IMR-90 (cell line): ENCODE measurements at regions not wholly inside any gene's neighbourhood (a gene's known extent, or its start where the extent isn't known, plus 50 kb on each side); places are given as distances from the start of the nearest gene placed in this dataset.
A peak's percentile ranks its signal among the peaks of the same experiment; 100 is the strongest.

ENCODE experiments used
- ATAC-seq: fragments of 200-7000 bp; cut with Tn5 transposase; 2 replicates; pipeline ENCODE4 v1.9.1; 2020; ENCODE audit warnings: low read depth, mild to moderate bottlenecking, moderate library complexity
- BruUV-seq: library from RNA; stranded (reverse); fragments of 400-500 nt; replicated peaks from 2 replicates; lab custom pipeline; 2021; lab: Mats Ljungman, UMichigan
- CTCF ChIA-PET: fragments of 300-600 bp; formaldehyde crosslinking; extraction: SDS; loops from one replicate; lab custom pipeline; 2021; ENCODE audit warnings: antibody characterized with exemption; lab: Yijun Ruan, JAX
- POLR2A ChIA-PET: fragments of 300-600 bp; sonication (Branson Sonifier 250); formaldehyde crosslinking; loops from one replicate; lab custom pipeline; 2022; ENCODE audit warnings: antibody characterized with exemption; ENCODE audit not compliant: unreplicated experiment; lab: Charles Lee
- DNase-seq: peaks from one replicate; pipeline ENCODE4 v3.0.0; 2013
- H2AFZ ChIP-seq: replicated peaks from 2 replicates; pipeline ENCODE3; 2013; ENCODE audit warnings: low read length, mild to moderate bottlenecking; ENCODE audit not compliant: poor library complexity
- H2AK5ac ChIP-seq: 2 replicates; pipeline ENCODE4 v1.6.1; 2013; ENCODE audit warnings: low read depth, low read length, inconsistent platforms
- H2AK9ac ChIP-seq: replicated peaks from 2 replicates; pipeline ENCODE3; 2013; ENCODE audit warnings: mild to moderate bottlenecking, low read depth, low read length, moderate library complexity; ENCODE audit not compliant: poor library complexity
- H2BK120ac ChIP-seq: 2 replicates; pipeline ENCODE4 v1.6.1; 2013; ENCODE audit warnings: low read depth, low read length, inconsistent platforms
- H2BK15ac ChIP-seq: 3 replicates; pipeline ENCODE4 v1.6.1; 2013; ENCODE audit warnings: low read depth, low read length, inconsistent platforms
- H2BK20ac ChIP-seq: 2 replicates; pipeline ENCODE4 v1.6.1; 2013; ENCODE audit warnings: low read depth, mild to moderate bottlenecking, inconsistent platforms, low read length, moderate library complexity
- H2BK5ac ChIP-seq: 2 replicates; pipeline ENCODE4 v1.6.1; 2013; ENCODE audit warnings: mild to moderate bottlenecking, low read depth, low read length, inconsistent platforms; ENCODE audit not compliant: poor library complexity, severe bottlenecking
- H3K14ac ChIP-seq: replicated peaks from 2 replicates; pipeline ENCODE4 v1.6.1; 2013; ENCODE audit warnings: low read depth, low read length, inconsistent platforms
- H3K18ac ChIP-seq: 2 replicates; pipeline ENCODE4 v1.6.1; 2013; ENCODE audit warnings: low read depth, low read length, control low read depth
- H3K23ac ChIP-seq: 2 replicates; pipeline ENCODE4 v1.6.1; 2013; ENCODE audit warnings: low read depth, low read length, inconsistent platforms
- H3K27ac ChIP-seq: 2 replicates; pipeline ENCODE4 v1.5.1; 2013; ENCODE audit warnings: mild to moderate bottlenecking, control low read depth, low read length; ENCODE audit not compliant: insufficient read depth
- H3K27me3 ChIP-seq: 2 replicates; pipeline ENCODE4 v1.6.1; 2013; ENCODE audit warnings: low read length; ENCODE audit not compliant: control insufficient read depth, insufficient read depth
- H3K36me3 ChIP-seq: 2 replicates; pipeline ENCODE4 v1.6.1; 2013; ENCODE audit warnings: low read length, mixed read lengths; ENCODE audit not compliant: control insufficient read depth, insufficient read depth
- H3K4ac ChIP-seq: 2 replicates; pipeline ENCODE4 v1.6.1; 2013; ENCODE audit warnings: low read depth, low read length, inconsistent platforms
- H3K4me1 ChIP-seq: 2 replicates; pipeline ENCODE4 v1.6.1; 2013; ENCODE audit warnings: low read length, mixed read lengths; ENCODE audit not compliant: control insufficient read depth, insufficient read depth
- H3K4me2 ChIP-seq: 2 replicates; pipeline ENCODE4 v1.6.1; 2013; ENCODE audit warnings: low read depth, mild to moderate bottlenecking, control low read depth, low read length, moderate library complexity
- H3K4me3 ChIP-seq: 2 replicates; pipeline ENCODE4 v1.5.1; 2013; ENCODE audit warnings: low read depth, mild to moderate bottlenecking, control low read depth, low read length, moderate library complexity; ENCODE audit not compliant: insufficient read depth
- H3K56ac ChIP-seq: 2 replicates; pipeline ENCODE4 v1.6.1; 2013; ENCODE audit warnings: low read length, inconsistent platforms; ENCODE audit not compliant: insufficient read depth; ENCODE audit errors: extremely low read depth
- H3K79me1 ChIP-seq, 2 experiments: 2 replicates each; pipeline ENCODE4 v1.6.1; 2013; ENCODE audit warnings: low read length in 2 of 2, inconsistent platforms in 1 of 2, low read depth in 1 of 2
- H3K9ac ChIP-seq: 2 replicates; pipeline ENCODE4 v1.6.1; 2013; ENCODE audit warnings: low read depth, low read length, control low read depth
- H3K9me1 ChIP-seq: 2 replicates; pipeline ENCODE4 v1.6.1; 2013; ENCODE audit warnings: low read length, inconsistent platforms; ENCODE audit not compliant: insufficient read depth
- H3K9me3 ChIP-seq: 2 replicates; pipeline ENCODE4 v1.6.1; 2013; ENCODE audit warnings: low read length; ENCODE audit not compliant: control insufficient read depth, insufficient read depth
- H4K20me1 ChIP-seq: 2 replicates; pipeline ENCODE4 v1.6.1; 2013; ENCODE audit warnings: low read length, inconsistent platforms; ENCODE audit not compliant: insufficient read depth
- H4K5ac ChIP-seq: 2 replicates; pipeline ENCODE4 v1.6.1; 2013; ENCODE audit warnings: mild to moderate bottlenecking, low read depth, low read length, control low read depth
- H4K8ac ChIP-seq, 2 experiments: 2 replicates each; pipeline ENCODE4 v1.6.1; 2013; ENCODE audit warnings: low read depth in 2 of 2, low read length in 2 of 2, control low read depth in 1 of 2, inconsistent platforms in 1 of 2
- H4K91ac ChIP-seq: 2 replicates; pipeline ENCODE4 v1.6.1; 2013; ENCODE audit warnings: low read depth, low read length, inconsistent platforms; ENCODE audit not compliant: insufficient read depth
- BHLHE40 ChIP-seq: fragments of 150-350 bp; IDR thresholded peaks from 2 replicates; pipeline ENCODE4 v1.6.1; 2016; ENCODE audit warnings: mild to moderate bottlenecking, low read depth, low read length
- MAFK ChIP-seq: IDR thresholded peaks from 2 replicates; pipeline ENCODE4 v1.6.1; 2012; ENCODE audit warnings: low read depth, low read length, improper control_type of control experiment
- NFE2L2 ChIP-seq: fragments of 150-350 bp; IDR thresholded peaks from 2 replicates; pipeline ENCODE4 v1.6.1; 2016; ENCODE audit warnings: low read depth, mild to moderate bottlenecking, low read length
- WGBS, 2 experiments: methylation state at CpG; one replicate each; pipeline versions ENCODE4 v1.1.5 to v1.1.7; 2013; ENCODE audit warnings: missing lambda C conversion rate in 2 of 2; ENCODE audit not compliant: insufficient read length in 1 of 2; ENCODE audit errors: extremely low coverage in 2 of 2; 5-methylcytosine and 5-hydroxymethylcytosine counted together
- dilution Hi-C: fragments of 300-500 bp; cut with HindIII; formaldehyde crosslinking; loops from one replicate; pipeline ENCODE4 v1.14.3; 2018; ENCODE audit warnings: low sequenced_read_pairs; ENCODE audit not compliant: unreplicated experiment
- in situ Hi-C: fragments of 300-500 bp; cut with MboI; formaldehyde crosslinking; loops from 3 replicates; pipeline ENCODE4 v1.14.3; 2019; ENCODE audit warnings: low sequenced_read_pairs, inconsistent platforms, mixed read lengths
- intact Hi-C: fragments of 100-400 bp; cut with micrococcal nuclease; formaldehyde crosslinking; loops from 2 replicates; pipeline ENCODE4 v1.10.0; 2022

DNA sequence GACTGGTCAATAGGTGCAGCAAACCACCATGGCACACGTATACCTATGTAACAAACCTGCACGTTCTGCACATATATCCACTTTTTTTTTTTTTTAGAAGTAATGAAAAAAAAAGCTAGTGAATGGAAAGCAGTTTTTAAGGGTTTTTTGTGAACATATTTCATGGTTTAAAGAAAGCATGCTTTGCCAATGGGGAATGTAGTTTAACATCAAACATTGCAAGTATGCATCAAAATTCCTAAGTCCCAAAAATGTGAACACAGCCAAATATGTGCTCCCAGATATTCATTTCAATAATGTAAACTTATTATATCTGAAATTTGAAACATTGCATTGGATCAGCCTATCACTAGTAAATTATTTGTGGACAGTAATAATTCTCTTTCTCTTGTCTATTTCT, 710.4 kb upstream of the FLRT2 start:
- BruUV-seq: no TSS peak
- H2AK5ac ChIP-seq: no peak overlapping the region
- no CpG with 5 or more reads among the region's 2 CpGs for WGBS, 2 experiments

More for the DNA sequence above, 710.4 kb upstream of the FLRT2 start:
- POLR2A ChIA-PET: no interaction called here
- CTCF ChIA-PET: no interaction called here
- Histone ChIP-seq H3K4me1 (no peaks in the 10 kb centered on the region), H4K20me1 (no peaks in the 10 kb centered on the region), H3K27me3 (no peaks in the 10 kb centered on the region), H3K9ac (no peak overlapping the region), H4K91ac (no peak overlapping the region), H2BK5ac (no peak overlapping the region), H3K79me1 (no peaks in the 10 kb centered on the region), H2BK15ac (no peak overlapping the region), H2BK20ac (no peak overlapping the region), H3K9me3 (no peaks in the 10 kb centered on the region; the same call in 1 of the 2 replicates), H3K56ac (no peak overlapping the region), H3K23ac (no peak overlapping the region), H2AFZ (no peak overlapping the region), H4K8ac (no peak overlapping the region), H3K4me2 (no peak overlapping the region), H3K27ac (no peak overlapping the region), H3K14ac (no peak overlapping the region), H3K9me1 (no peaks in the 10 kb centered on the region), H3K4ac (no peak overlapping the region), H3K4me3 (no peak overlapping the region), H3K18ac (no peak overlapping the region), H3K36me3 (no peaks in the 10 kb centered on the region), H2AK9ac (no peak overlapping the region), H4K5ac (no peak overlapping the region), H2BK120ac (no peak overlapping the region)
- intact Hi-C loops: no loop called here
- TF ChIP-seq BHLHE40: no peak
- TF ChIP-seq NFE2L2: no peak
- TF ChIP-seq MAFK: no peak
- DNase-seq (no peak), ATAC-seq (peak; percentile 66)
- in situ Hi-C loops: no loop called here
- dilution Hi-C loops: no loop called here
